ENCODE measurements at regions not wholly inside any gene's neighbourhood (a gene's known extent, or its start where the extent isn't known, plus 50 kb on each side); places are given as distances from the start of the nearest gene placed in this dataset.

GRCh38 chr1:67588178-67588855 lies 96.7 kb upstream of the GADD45A start:
- H2BK120ac ChIP-seq (replicated peaks; ENCODE audit: low read depth, low read length), result no peak overlapping the region
- no peak overlapping the region for H4K5ac ChIP-seq (ENCODE audit: insufficient read length, low read depth, low read length)
- no peak overlapping the region for H3K4me2 ChIP-seq (ENCODE audit: insufficient read depth in 1 of 2, low read depth in 2 of 2, low read length in 2 of 2)
- no peak overlapping the region for H3K23ac ChIP-seq (ENCODE audit: insufficient read length)
- ChIA-PET CTCF (ENCODE audit: partially characterized antibody) (interaction anchor here (0.7 to 1.5 kb wide), 4 partner anchors 8 to 488 kb away, joined by 3 to 4 read pairs (median 3); no protein-coding TSS in a partner anchor), POLR2A (ENCODE audit: partially characterized antibody) (no interaction called here)
- no peaks in the 10 kb centered on the region; a peak in 1 of 7 replicates for H3K27me3 ChIP-seq (replicated peaks in 1 of 4; ENCODE audit: control insufficient read depth in 3 of 4, extremely low read depth in 1 of 4, insufficient read depth in 3 of 4, low read length in 3 of 4)
- H2BK12ac ChIP-seq (ENCODE audit: low read depth, low read length), result no peak overlapping the region
- no peak overlapping the region for H4K91ac ChIP-seq (replicated peaks; ENCODE audit: insufficient read length, low read length)
- no peak overlapping the region for H2AFZ ChIP-seq (ENCODE audit: low read length)
- H2BK5ac ChIP-seq (ENCODE audit: low read depth, low read length), result no peak overlapping the region
- H3K9me3 ChIP-seq (ENCODE audit: insufficient read depth in 2 of 2, low read depth in 1 of 2, low read length in 1 of 2), result no peaks in the 10 kb centered on the region
- no peak overlapping the region for H3K4me3 ChIP-seq (ENCODE audit: extremely low read depth in 1 of 4, insufficient read depth in 2 of 4, low read depth in 3 of 4, low read length in 4 of 4)
- H3K14ac ChIP-seq (ENCODE audit: insufficient read length), result no peak overlapping the region
- H3K23me2 ChIP-seq (ENCODE audit: low read depth, low read length), result peaks cover 2% of the 10 kb centered on the region; the same call in 1 of the 2 replicates
- no peak overlapping the region for H3K4ac ChIP-seq (replicated peaks; ENCODE audit: insufficient read length, low read depth, low read length)
- H3K36me3 ChIP-seq (ENCODE audit: control insufficient read depth in 2 of 4, insufficient read depth in 4 of 4, low read length in 3 of 4), result no peaks in the 10 kb centered on the region
- no peak overlapping the region for H3K9ac ChIP-seq (replicated peaks in 1 of 4; ENCODE audit: extremely low read depth in 1 of 4, low read depth in 3 of 4, low read length in 3 of 4)
- H2BK20ac ChIP-seq (ENCODE audit: low read length), result no peak overlapping the region
- DNase-seq (ENCODE audit: low read depth in 1 of 2, low spot score in 2 of 2), result no peak
- no peaks in the 10 kb centered on the region for H3K79me2 ChIP-seq (ENCODE audit: control insufficient read depth in 1 of 2, insufficient read depth in 2 of 2, low read length in 2 of 2)
- no peak overlapping the region for H4K8ac ChIP-seq (ENCODE audit: extremely low read depth, insufficient read depth, low read length)
- WGBS, 2 experiments (ENCODE audit: extremely low coverage in 1 of 2, insufficient coverage in 1 of 2, insufficient read length in 1 of 2, insufficient replicate concordance in 2 of 2, low coverage in 1 of 2, low lambda C conversion rate in 2 of 2, missing lambda C conversion rate in 1 of 2), result 92% methylated on average over 9 of the region's 9 CpGs; no CpG with 5 or more reads in 1 of the 2 experiments
- no peaks in the 10 kb centered on the region for H3K79me1 ChIP-seq (ENCODE audit: low read depth, low read length)
- H3K56ac ChIP-seq (replicated peaks; ENCODE audit: insufficient read length, low read depth, low read length), result no peak overlapping the region
- H2AK5ac ChIP-seq (ENCODE audit: low read depth, low read length), result no peak overlapping the region
- no peaks in the 10 kb centered on the region for H4K20me1 ChIP-seq (replicated peaks in 1 of 2; ENCODE audit: control insufficient read depth in 1 of 2, insufficient read depth in 2 of 2, low read length in 2 of 2)
- no peak overlapping the region for H3K27ac ChIP-seq (ENCODE audit: low read depth, low read length)
- H2BK15ac ChIP-seq (ENCODE audit: low read length), result no peak overlapping the region
- FAIRE-seq, result no peak
- H3K4me1 ChIP-seq (replicated peaks in 1 of 4; ENCODE audit: control insufficient read depth in 3 of 4, insufficient read depth in 4 of 4, low read length in 3 of 4), result peaks cover 0 to 7% (median 2%) of the 10 kb centered on the region in 4 experiments; a peak in 2 of 7 replicates
- H3K18ac ChIP-seq (ENCODE audit: extremely low read depth, low read length), result no peak overlapping the region
- no peak for TF ChIP-seq GABPA (IDR thresholded peaks at IDR 0.05; ENCODE audit: borderline replicate concordance, insufficient read depth, low read length)
- TF ChIP-seq KDM5A (IDR thresholded peaks at IDR 0.05; ENCODE audit: low read length), result no peak

Measured in H1 (cell line).